GM21825 (cell line): ENCODE measurements at regions not wholly inside any gene's neighbourhood (a gene's known extent, or its start where the extent isn't known, plus 50 kb on each side); places are given as distances from the start of the nearest gene placed in this dataset.
"Not testable (repeated sequence)": the region's sequence is repeated elsewhere in the genome, so short reads cannot be mapped to it uniquely, and the experiment has no call there.

Experiments
- ATAC-seq: cut with Tn5 transposase; IDR thresholded peaks from one replicate; pipeline ENCODE4 v1.9.1; 2021; ENCODE audit warnings: mild to moderate bottlenecking, moderate library complexity; ENCODE audit not compliant: unreplicated experiment

GRCh38 chr5:122599000-122599399 is 175.9 kb upstream of the SNX2 start:
- ATAC-seq, result no peak

DNA sequence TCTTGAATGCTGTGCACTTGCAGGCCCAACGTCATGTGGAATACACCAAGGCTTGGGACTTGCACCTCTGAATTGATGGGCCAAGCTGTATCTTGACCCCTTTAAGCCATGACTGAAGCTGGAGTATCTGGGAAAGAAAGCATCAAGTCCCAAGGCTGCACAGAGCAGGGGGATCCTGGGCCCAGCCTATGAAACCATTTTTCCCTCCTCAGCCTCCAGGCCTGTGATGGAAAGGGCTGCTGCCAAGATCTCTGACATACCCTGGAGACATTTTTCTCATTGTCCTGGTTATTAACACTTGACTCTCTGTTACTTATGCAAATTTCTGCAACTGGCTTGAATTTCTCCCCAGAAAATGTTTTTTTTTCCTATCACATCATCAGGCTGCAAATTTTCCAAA is 174.0 kb upstream of the SNX2 start:
- ATAC-seq, result no peak

- no peak for ATAC-seq
These were observed 172.2 kb upstream of the SNX2 start for GRCh38 chr5:122602700-122603099.

GRCh38 chr5:122605236-122605635 is 169.6 kb upstream of the SNX2 start:
- no peak for ATAC-seq

DNA sequence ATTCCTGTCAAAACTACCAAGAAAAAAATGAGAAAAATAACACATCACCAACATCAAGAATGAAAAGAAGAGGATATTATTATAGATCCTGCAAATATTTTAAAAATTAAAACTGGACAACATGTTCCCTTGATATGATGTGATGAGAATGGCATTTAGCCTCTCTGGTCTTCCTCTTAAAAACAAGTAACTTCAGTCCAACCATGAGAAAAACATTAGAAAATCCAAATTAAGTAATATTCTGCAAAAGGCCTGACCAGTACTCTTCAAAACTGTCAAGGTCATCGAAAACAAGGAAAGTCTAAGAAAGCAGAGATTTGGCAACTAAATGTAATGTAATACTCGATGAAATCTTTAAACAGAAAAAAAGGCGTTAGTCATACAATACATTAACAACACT is 167.1 kb upstream of the SNX2 start:
- no peak for ATAC-seq

- no peak for ATAC-seq
These were observed 166.7 kb upstream of the SNX2 start for GRCh38 chr5:122608222-122608621.

- no peak for ATAC-seq
These were observed 163.5 kb upstream of the SNX2 start for GRCh38 chr5:122611406-122611805.

DNA sequence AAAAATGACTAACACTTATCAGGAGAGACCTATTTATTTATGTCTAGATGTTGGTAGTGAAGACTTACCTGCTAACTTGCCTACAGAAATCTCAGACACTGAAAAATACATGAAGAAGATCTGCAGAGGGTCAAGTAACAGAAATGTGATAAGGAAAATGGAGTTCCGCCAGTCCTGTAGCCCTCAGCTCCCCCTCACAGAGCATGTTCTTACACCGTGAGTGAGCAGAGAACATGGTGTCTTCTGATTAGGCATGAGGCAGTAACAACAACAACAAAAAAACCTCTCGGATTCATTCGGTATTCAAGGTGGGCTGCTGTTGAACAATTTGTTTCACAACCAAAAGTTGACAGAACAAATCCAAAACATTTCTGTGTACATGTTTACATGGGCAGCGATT is 162.0 kb upstream of the SNX2 start:
- no peak for ATAC-seq

- no peak for ATAC-seq
These were observed 159.7 kb upstream of the SNX2 start for GRCh38 chr5:122615146-122615545.

- ATAC-seq, result no peak
These were observed 159.0 kb upstream of the SNX2 start for GRCh38 chr5:122615832-122616231.

DNA sequence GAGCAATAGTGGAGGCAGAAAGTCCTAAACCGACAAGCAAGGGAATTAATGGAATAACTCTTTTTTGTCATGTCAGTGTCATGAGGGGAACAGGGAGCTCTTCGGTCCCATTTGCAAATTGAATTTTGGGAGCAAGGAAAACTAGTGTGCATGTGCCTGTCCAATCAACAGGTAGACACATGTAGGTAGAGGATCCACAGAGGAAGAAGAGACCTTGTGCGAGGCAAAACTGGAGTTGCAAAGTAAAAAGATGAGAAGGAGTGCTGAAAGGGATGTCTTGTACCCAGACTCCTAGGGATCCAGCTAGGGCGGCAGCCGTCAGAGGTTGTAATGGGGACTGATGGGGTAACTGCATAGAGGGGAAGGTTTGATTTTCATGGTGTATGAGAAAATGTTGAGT is 156.8 kb upstream of the SNX2 start:
- not testable (repeated sequence) for ATAC-seq

DNA sequence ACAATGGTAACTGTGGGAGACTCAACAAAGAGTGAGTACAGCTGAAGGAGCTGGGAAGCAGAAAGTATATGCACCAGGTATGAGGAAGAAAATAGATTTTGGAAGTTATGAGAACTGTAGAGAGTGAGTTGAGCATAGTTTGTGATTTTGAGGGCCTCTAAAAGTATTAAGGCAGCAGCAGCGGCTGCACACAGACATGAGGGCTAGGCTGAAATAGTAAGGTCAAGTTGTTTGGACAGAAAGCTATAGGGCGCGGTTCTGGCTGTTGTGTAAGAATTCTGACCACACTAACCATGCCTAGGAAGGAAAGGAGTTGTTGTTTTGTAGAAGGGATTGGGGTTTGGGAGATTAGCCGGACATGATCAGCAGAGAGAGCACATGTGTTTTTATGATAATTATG is 154.1 kb upstream of the SNX2 start:
- ATAC-seq, result not testable (repeated sequence)

- ATAC-seq, result not testable (repeated sequence)
These were observed 146.2 kb upstream of the SNX2 start for GRCh38 chr5:122628714-122629113.

DNA sequence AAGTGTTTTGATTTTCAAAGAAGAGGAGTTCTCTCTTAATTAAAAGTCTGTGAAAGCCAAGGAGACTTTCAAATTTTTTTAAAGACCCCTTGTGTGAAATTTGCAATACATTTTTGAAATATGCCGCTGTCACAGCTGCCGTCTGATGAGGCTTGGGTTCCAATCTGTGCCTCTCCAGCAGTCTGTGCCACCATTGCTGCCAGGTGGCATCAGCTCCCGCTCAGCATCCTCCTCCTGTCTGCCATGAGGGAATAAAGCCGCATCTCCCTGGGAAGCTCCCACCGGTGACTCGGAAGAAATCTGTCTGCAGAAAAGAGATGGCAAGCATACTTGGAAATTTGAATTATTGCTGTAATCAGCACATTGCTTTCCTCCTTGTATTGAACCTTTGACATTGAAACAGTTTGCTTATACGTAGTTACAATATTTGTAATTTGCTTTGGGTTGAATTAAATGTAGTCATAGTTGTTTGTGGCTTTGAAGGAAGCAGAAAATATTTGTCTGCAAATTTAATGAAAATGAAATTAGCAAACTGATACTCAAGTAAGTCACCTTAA is 145.7 kb upstream of the SNX2 start:
- no peak for ATAC-seq

DNA sequence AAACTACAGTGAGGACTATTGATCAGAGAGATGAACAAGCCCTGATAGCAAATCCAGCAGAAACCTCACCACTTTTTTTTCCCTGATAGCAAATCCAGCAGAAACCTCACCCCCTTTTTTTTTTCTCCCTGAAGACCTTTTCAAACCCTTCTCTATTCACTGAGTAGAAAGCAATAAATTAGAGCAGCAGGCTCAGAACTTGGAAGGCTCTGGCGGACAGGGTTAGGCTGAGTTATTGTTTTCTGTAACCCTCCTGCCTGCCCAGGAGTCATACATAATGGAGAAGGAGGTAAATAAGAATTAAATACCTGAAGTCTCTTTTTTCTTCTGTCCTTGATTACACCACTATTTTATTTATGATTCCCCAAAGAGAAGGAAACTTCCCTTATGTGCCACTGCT is 136.3 kb upstream of the SNX2 start:
- no peak for ATAC-seq

DNA sequence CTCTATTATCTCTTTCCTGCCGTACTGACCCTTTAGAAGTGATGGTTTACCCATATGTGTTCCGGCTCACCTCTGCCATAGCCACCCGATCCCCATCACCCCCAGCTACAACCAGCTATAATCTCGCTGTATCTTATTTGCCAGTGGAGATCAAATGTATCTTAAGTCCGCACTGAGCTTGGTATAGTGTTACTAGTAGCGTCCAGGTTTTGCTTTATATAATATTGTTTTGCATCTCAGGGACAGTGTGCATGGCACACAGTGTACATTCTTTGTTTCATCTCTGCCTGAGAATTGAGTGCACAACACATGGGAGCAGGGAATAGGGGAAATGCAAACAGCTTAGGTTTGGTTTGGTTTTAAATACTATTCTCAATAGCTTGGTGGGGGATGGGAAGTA is 135.8 kb upstream of the SNX2 start:
- no peak for ATAC-seq

GRCh38 chr5:122639864-122640263 is 135.0 kb upstream of the SNX2 start:
- ATAC-seq, result no peak

GRCh38 chr5:122649080-122649479 is 125.8 kb upstream of the SNX2 start:
- no peak for ATAC-seq

DNA sequence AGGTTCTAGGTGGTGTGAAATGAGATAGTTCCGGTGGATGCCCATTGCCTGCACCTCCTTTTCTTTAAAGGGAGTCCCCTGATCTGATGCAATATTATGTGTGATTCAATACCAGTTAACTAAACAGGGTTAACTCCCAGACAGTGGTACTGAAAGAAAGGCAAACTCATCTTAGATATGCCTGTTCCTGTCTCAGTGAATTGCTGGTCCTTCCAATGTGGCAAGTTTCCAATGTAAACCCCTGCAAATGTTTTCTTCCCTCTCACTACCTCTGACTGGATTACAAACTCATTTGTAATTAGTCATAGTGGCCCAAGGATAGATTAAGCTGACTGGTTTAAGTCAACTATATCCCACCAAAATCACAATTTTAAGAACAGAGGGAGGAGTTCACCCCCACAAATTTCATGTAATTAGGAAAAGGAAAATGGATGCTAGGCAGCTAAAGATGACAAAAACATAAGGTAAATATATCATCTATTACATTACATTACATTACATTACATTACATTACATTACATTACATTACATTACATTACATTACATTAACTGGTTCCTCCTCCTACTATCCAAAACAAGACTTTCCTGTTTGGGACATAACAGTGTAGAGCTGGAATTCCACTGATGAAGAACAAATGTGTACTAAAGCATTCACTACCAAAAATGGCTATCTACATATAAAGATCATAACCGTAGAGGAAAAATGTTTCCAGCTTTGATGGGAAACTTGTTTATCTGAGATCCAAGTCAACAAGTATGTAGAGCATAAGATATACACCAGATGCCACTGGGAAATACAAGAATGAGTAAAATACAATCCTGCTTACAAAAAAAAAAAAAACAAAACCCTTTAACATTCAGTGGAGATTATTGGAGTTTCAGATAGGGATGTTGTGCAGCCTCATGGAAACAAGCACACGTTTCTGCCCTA is 121.5 kb upstream of the SNX2 start:
- ATAC-seq, result no peak

DNA sequence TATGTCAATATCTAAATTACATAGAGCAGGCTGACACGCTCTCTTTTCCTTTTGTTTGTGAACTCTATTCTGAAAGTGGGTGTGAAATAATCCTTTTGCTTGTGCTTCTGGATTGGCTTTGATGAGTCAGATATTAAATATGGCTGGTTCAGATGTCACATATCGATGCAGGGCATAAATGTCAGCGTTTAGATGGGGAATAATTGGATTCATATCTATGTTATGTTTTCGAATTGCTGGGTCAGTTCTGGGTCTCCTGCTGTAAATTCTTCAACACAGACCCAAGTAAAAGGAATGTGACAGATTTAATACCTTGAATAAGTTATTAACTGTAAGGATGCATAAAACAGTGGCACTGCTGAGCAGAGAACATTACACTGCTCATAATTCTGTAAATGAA is 118.7 kb upstream of the SNX2 start:
- no peak for ATAC-seq

GRCh38 chr5:122656577-122656976 is 118.3 kb upstream of the SNX2 start:
- no peak for ATAC-seq

GRCh38 chr5:122661496-122662180 is 113.2 kb upstream of the SNX2 start:
- ATAC-seq, result no peak
